Epithelial cell of esophagus (primary cell): ENCODE measurements at regions not wholly inside any gene's neighbourhood (a gene's known extent, or its start where the extent isn't known, plus 50 kb on each side); places are given as distances from the start of the nearest gene placed in this dataset.

Experiments
- DNase-seq: peaks from one replicate; pipeline ENCODE4 v3.0.0; 2010; ENCODE audit warnings: low read depth
- H3K4me3 ChIP-seq: 2 replicates; pipeline ENCODE4 v1.5.1; 2011; ENCODE audit warnings: mild to moderate bottlenecking, low read length, control low read depth
- TF ChIP-seq, protein P1 (sequence below): IDR thresholded peaks from 2 replicates; pipeline ENCODE4 v1.5.1; 2011; ENCODE audit warnings: low read depth, mild to moderate bottlenecking, low read length, control low read depth, inconsistent platforms; ENCODE audit not compliant: insufficient read depth; ENCODE audit errors: missing control alignments

DNA sequence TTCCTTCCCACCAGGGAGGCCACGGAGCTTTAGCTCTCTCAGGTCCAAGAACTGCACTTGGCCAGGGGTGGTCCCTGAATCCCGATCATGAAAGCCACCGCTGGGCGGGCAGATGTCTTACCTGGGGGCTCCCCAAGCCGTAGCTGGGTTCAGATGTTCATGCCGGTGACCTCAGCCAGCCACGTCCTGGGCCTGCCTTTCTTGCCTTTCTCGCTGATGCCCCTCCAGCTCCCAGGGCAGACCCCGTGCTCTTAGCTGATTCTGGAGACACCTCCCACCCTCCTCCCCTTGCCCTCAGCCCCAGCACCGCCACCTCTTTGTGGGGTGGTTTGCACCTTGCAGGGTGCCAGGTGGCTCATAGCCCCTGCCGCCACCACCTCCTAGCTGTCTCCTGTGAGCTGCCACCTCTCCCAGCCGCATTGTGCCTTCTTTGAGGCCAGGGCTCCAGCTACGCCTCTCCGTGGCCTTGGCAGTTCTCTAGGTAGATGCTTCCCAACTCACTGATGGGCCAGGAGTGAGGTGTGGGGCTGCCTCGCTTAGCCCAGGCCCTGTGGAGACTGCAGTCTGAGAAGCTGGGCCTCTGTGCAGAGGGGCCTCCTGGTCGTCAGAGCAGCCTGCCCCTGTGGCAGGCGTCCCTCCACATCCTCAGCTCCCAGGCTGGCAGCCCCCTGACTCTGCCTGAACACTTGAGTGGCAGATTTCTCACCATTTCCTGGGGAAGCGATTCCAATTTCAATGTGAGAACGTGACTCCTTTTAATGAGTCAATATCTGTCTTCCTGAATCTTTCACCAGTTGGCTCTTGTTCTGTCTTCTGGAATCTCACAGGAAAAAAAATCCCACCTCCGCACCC is 97.6 kb upstream of the B3GAT1 start:
- no peak overlapping the region for H3K4me3 ChIP-seq
- TF ChIP-seq, protein P1, sequence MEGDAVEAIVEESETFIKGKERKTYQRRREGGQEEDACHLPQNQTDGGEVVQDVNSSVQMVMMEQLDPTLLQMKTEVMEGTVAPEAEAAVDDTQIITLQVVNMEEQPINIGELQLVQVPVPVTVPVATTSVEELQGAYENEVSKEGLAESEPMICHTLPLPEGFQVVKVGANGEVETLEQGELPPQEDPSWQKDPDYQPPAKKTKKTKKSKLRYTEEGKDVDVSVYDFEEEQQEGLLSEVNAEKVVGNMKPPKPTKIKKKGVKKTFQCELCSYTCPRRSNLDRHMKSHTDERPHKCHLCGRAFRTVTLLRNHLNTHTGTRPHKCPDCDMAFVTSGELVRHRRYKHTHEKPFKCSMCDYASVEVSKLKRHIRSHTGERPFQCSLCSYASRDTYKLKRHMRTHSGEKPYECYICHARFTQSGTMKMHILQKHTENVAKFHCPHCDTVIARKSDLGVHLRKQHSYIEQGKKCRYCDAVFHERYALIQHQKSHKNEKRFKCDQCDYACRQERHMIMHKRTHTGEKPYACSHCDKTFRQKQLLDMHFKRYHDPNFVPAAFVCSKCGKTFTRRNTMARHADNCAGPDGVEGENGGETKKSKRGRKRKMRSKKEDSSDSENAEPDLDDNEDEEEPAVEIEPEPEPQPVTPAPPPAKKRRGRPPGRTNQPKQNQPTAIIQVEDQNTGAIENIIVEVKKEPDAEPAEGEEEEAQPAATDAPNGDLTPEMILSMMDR = no peak
- DNase-seq = no peak

DNA sequence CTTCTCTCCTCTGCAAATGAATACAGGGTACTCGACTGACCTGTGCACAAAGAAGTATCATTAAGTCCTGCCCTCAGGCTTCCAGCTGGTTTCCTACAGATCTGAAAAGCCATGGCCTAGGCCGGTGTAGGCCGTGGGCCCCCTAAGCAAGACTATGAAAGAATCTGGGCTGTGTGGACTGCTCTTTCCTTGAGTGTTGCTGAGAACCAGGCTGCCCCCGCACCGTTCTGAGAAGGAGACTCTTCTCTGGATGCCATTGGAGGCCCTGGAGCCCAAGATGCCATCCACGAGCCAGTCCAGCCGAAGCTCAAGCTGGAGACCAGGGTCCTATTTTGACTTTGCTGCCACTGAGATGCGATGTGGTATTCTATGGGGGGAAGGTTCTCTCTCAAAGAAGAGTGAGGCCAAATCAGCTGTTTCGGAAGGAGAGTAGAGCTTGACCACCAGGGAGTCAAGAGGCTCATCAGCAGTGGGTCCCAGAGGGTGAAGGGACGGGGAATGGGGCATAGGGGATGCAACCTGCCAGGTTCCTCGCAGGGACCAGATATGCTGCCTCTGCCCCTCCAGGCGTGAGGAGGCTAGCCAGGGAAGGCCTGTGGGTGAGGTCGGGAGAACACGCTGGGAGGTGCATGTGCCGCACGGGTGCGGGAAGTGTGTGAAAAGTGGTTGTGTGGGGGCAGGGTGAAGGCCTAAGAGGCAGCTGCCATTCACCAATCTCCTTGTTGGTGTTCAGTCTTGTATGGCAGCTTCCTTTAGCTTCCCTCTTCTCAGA is 96.4 kb upstream of the B3GAT1 start:
- H3K4me3 ChIP-seq = no peak overlapping the region
- DNase-seq = no peak
- TF ChIP-seq, protein P1 = no peak

DNA sequence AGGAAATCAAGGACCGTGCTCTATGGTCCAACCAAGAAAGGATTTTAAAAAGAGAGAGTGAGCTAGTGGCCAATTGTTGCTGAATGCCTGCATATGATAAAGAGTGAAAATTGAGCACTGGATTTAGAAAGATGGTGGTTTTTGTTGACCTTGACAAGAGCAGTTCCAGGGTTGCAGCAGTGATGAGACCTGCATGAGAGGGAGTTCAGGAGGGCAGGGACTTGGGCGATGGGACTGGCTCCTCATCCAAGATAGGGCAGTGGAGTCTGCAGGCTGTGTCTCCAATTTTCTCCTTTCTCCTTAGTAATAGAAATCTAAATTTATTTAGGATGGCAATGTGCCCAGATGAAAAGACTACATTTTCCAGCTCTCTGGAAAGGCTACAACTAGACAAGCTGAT is 94.0 kb upstream of the B3GAT1 start:
- TF ChIP-seq, protein P1 = no peak
- no peak overlapping the region for H3K4me3 ChIP-seq
- no peak for DNase-seq

DNA sequence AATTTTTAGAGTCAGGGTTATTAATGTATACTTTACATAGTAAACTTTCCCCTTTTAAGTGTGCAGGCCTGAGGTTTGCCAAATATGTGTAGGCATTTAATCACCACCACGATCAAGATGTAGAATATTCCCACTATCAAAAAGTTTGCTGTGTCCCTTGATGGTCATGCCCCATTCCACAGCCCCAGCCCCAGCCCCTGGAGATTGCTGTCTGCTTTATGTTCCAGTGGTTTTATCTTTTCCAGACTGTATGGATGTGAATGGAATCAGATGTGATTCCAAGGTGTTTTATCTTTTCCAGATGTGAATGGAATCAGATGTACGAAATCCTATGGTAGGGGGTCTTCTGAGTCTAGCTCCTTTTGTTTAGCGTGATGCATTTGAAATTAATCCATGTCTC is 93.1 kb upstream of the B3GAT1 start:
- TF ChIP-seq, protein P1 = no peak
- H3K4me3 ChIP-seq = no peak overlapping the region
- DNase-seq = no peak

DNA sequence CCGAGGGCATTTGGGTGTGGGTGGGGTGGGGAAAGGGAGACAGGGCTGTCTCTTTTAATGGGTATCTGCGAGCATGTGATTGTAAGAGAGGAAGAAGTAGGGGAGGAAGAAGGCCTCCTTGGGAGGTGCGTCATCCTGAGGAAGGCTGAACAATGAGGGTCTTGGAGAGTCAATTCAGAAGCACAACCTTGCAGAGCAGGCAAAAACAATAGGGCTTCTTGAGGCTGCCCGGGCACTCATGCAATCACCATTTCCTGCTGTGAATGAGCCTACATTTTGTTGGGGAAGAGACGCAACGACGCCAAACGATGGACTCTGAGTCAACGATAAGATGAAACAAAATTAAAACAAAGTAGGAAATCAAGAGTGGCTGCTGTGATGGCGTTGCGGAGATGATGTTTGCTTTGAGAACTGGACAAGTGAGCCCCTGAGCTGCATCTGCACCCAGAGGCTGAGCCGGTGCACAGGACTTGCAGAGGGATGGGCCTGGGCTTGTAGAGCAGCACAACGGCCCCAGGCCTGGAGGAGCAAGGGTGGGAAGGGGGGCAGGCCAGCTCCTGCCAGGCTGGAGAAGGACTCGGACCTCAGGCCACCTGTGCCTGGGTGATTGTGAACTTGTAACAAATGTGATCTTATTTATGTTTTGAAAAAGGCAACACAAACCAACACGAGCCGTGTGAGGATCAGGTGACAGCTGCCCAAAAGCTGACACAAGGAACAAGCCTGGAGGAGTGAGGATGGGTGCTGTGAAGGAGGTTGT is 92.3 kb upstream of the B3GAT1 start:
- no peak for DNase-seq
- no peak overlapping the region for H3K4me3 ChIP-seq
- TF ChIP-seq, protein P1 = no peak

DNA sequence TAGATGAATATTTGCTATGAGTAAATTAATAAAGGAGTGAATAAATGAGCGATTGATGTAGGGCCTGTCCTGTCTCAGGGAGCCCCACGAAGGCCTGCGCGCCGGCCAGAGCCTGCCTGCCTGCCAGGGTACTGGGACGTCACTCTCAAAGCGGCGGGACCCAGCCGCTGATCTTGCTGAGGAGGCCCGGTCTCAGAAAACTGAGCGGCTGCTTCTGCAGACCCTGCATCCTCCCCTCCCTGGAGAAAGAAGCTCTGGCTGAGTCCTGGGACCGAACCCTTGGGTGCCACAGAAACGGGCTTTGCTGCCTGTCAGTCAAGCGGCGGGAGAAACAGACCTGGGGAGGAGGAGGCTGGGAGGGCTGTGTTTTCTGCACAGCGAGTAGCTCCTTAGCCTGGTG is 91.6 kb upstream of the B3GAT1 start:
- no peak overlapping the region for H3K4me3 ChIP-seq
- no peak for DNase-seq
- TF ChIP-seq, protein P1 = no peak
